Retinal pigment epithelial cell (primary cell): ENCODE measurements at regions not wholly inside any gene's neighbourhood (a gene's known extent, or its start where the extent isn't known, plus 50 kb on each side); places are given as distances from the start of the nearest gene placed in this dataset.
"Not testable (repeated sequence)": the region's sequence is repeated elsewhere in the genome, so short reads cannot be mapped to it uniquely, and the experiment has no call there.

Experiments
- DNase-seq: peaks from one replicate; pipeline ENCODE4 v3.0.0-alpha.2; 2010; ENCODE audit warnings: low read depth
- H3K4me3 ChIP-seq: 2 replicates; pipeline ENCODE4 v1.5.1; 2011; ENCODE audit warnings: mild to moderate bottlenecking, low read length, control low read depth, moderate library complexity
- CTCF ChIP-seq: conservative IDR thresholded peaks from 2 replicates; pipeline ENCODE4 v1.5.1; 2011; ENCODE audit warnings: low read depth, low read length, control low read depth, inconsistent platforms

- DNase-seq, result no peak
- H3K4me3 ChIP-seq, result no peak overlapping the region
- no peak for TF ChIP-seq CTCF
Observed at GRCh38 chr5:171541341-171541776, 121.9 kb downstream of the FGF18 start.

- no peak for DNase-seq
- H3K4me3 ChIP-seq, result no peak overlapping the region
- no peak for TF ChIP-seq CTCF
Observed at GRCh38 chr5:171542525-171543140, 123.2 kb downstream of the FGF18 start.

- H3K4me3 ChIP-seq, result no peak overlapping the region
- TF ChIP-seq CTCF, result no peak
- DNase-seq, result no peak
Observed at GRCh38 chr5:171543148-171543815, 123.8 kb downstream of the FGF18 start.

- no peak for DNase-seq
- no peak for TF ChIP-seq CTCF
- H3K4me3 ChIP-seq, result no peak overlapping the region
Observed at GRCh38 chr5:171544913-171545765, 125.7 kb downstream of the FGF18 start.

- DNase-seq, result no peak
- H3K4me3 ChIP-seq, result no peak overlapping the region
- TF ChIP-seq CTCF, result no peak
Observed at GRCh38 chr5:171549274-171549673, 129.8 kb downstream of the FGF18 start.

- not testable (repeated sequence) for DNase-seq, H3K4me3 ChIP-seq
Observed at GRCh38 chr5:171553817-171554216, 134.4 kb downstream of the FGF18 start.

GRCh38 chr5:171555160-171555559 lies 135.7 kb downstream of the FGF18 start:
- DNase-seq, result no peak

More at GRCh38 chr5:171555160-171555559, 135.7 kb downstream of the FGF18 start:
- TF ChIP-seq CTCF, result no peak
- H3K4me3 ChIP-seq, result no peak overlapping the region
